IMR-90 (cell line): ENCODE measurements at regions not wholly inside any gene's neighbourhood (a gene's known extent, or its start where the extent isn't known, plus 50 kb on each side); places are given as distances from the start of the nearest gene placed in this dataset.

Source experiments
- ATAC-seq: fragments of 200-7000 bp; cut with Tn5 transposase; 2 replicates; pipeline ENCODE4 v1.9.1; 2020; ENCODE audit warnings: low read depth, mild to moderate bottlenecking, moderate library complexity
- BruUV-seq: library from RNA; stranded (reverse); fragments of 400-500 nt; replicated peaks from 2 replicates; lab custom pipeline; 2021; lab: Mats Ljungman, UMichigan
- CTCF ChIA-PET: fragments of 300-600 bp; formaldehyde crosslinking; extraction: SDS; loops from one replicate; lab custom pipeline; 2021; ENCODE audit warnings: antibody characterized with exemption; lab: Yijun Ruan, JAX
- POLR2A ChIA-PET: fragments of 300-600 bp; sonication (Branson Sonifier 250); formaldehyde crosslinking; loops from one replicate; lab custom pipeline; 2022; ENCODE audit warnings: antibody characterized with exemption; ENCODE audit not compliant: unreplicated experiment; lab: Charles Lee
- DNase-seq: peaks from one replicate; pipeline ENCODE4 v3.0.0; 2013
- H2AFZ ChIP-seq: replicated peaks from 2 replicates; pipeline ENCODE3; 2013; ENCODE audit warnings: low read length, mild to moderate bottlenecking; ENCODE audit not compliant: poor library complexity
- H2AK5ac ChIP-seq: 2 replicates; pipeline ENCODE4 v1.6.1; 2013; ENCODE audit warnings: low read depth, low read length, inconsistent platforms
- H2AK9ac ChIP-seq: replicated peaks from 2 replicates; pipeline ENCODE3; 2013; ENCODE audit warnings: mild to moderate bottlenecking, low read depth, low read length, moderate library complexity; ENCODE audit not compliant: poor library complexity
- H2BK120ac ChIP-seq: 2 replicates; pipeline ENCODE4 v1.6.1; 2013; ENCODE audit warnings: low read depth, low read length, inconsistent platforms
- H2BK15ac ChIP-seq: 3 replicates; pipeline ENCODE4 v1.6.1; 2013; ENCODE audit warnings: low read depth, low read length, inconsistent platforms
- H2BK20ac ChIP-seq: 2 replicates; pipeline ENCODE4 v1.6.1; 2013; ENCODE audit warnings: low read depth, mild to moderate bottlenecking, inconsistent platforms, low read length, moderate library complexity
- H2BK5ac ChIP-seq: 2 replicates; pipeline ENCODE4 v1.6.1; 2013; ENCODE audit warnings: mild to moderate bottlenecking, low read depth, low read length, inconsistent platforms; ENCODE audit not compliant: poor library complexity, severe bottlenecking
- H3K14ac ChIP-seq: replicated peaks from 2 replicates; pipeline ENCODE4 v1.6.1; 2013; ENCODE audit warnings: low read depth, low read length, inconsistent platforms
- H3K18ac ChIP-seq: 2 replicates; pipeline ENCODE4 v1.6.1; 2013; ENCODE audit warnings: low read depth, low read length, control low read depth
- H3K23ac ChIP-seq: 2 replicates; pipeline ENCODE4 v1.6.1; 2013; ENCODE audit warnings: low read depth, low read length, inconsistent platforms
- H3K27ac ChIP-seq: 2 replicates; pipeline ENCODE4 v1.5.1; 2013; ENCODE audit warnings: mild to moderate bottlenecking, control low read depth, low read length; ENCODE audit not compliant: insufficient read depth
- H3K27me3 ChIP-seq: 2 replicates; pipeline ENCODE4 v1.6.1; 2013; ENCODE audit warnings: low read length; ENCODE audit not compliant: control insufficient read depth, insufficient read depth
- H3K36me3 ChIP-seq: 2 replicates; pipeline ENCODE4 v1.6.1; 2013; ENCODE audit warnings: low read length, mixed read lengths; ENCODE audit not compliant: control insufficient read depth, insufficient read depth
- H3K4ac ChIP-seq: 2 replicates; pipeline ENCODE4 v1.6.1; 2013; ENCODE audit warnings: low read depth, low read length, inconsistent platforms
- H3K4me1 ChIP-seq: 2 replicates; pipeline ENCODE4 v1.6.1; 2013; ENCODE audit warnings: low read length, mixed read lengths; ENCODE audit not compliant: control insufficient read depth, insufficient read depth
- H3K4me2 ChIP-seq: 2 replicates; pipeline ENCODE4 v1.6.1; 2013; ENCODE audit warnings: low read depth, mild to moderate bottlenecking, control low read depth, low read length, moderate library complexity
- H3K4me3 ChIP-seq: 2 replicates; pipeline ENCODE4 v1.5.1; 2013; ENCODE audit warnings: low read depth, mild to moderate bottlenecking, control low read depth, low read length, moderate library complexity; ENCODE audit not compliant: insufficient read depth
- H3K56ac ChIP-seq: 2 replicates; pipeline ENCODE4 v1.6.1; 2013; ENCODE audit warnings: low read length, inconsistent platforms; ENCODE audit not compliant: insufficient read depth; ENCODE audit errors: extremely low read depth
- H3K79me1 ChIP-seq, 2 experiments: 2 replicates each; pipeline ENCODE4 v1.6.1; 2013; ENCODE audit warnings: low read length in 2 of 2, inconsistent platforms in 1 of 2, low read depth in 1 of 2
- H3K9ac ChIP-seq: 2 replicates; pipeline ENCODE4 v1.6.1; 2013; ENCODE audit warnings: low read depth, low read length, control low read depth
- H3K9me1 ChIP-seq: 2 replicates; pipeline ENCODE4 v1.6.1; 2013; ENCODE audit warnings: low read length, inconsistent platforms; ENCODE audit not compliant: insufficient read depth
- H3K9me3 ChIP-seq: 2 replicates; pipeline ENCODE4 v1.6.1; 2013; ENCODE audit warnings: low read length; ENCODE audit not compliant: control insufficient read depth, insufficient read depth
- H4K20me1 ChIP-seq: 2 replicates; pipeline ENCODE4 v1.6.1; 2013; ENCODE audit warnings: low read length, inconsistent platforms; ENCODE audit not compliant: insufficient read depth
- H4K5ac ChIP-seq: 2 replicates; pipeline ENCODE4 v1.6.1; 2013; ENCODE audit warnings: mild to moderate bottlenecking, low read depth, low read length, control low read depth
- H4K8ac ChIP-seq, 2 experiments: 2 replicates each; pipeline ENCODE4 v1.6.1; 2013; ENCODE audit warnings: low read depth in 2 of 2, low read length in 2 of 2, control low read depth in 1 of 2, inconsistent platforms in 1 of 2
- H4K91ac ChIP-seq: 2 replicates; pipeline ENCODE4 v1.6.1; 2013; ENCODE audit warnings: low read depth, low read length, inconsistent platforms; ENCODE audit not compliant: insufficient read depth
- BHLHE40 ChIP-seq: fragments of 150-350 bp; IDR thresholded peaks from 2 replicates; pipeline ENCODE4 v1.6.1; 2016; ENCODE audit warnings: mild to moderate bottlenecking, low read depth, low read length
- CHD1 ChIP-seq: IDR thresholded peaks from 2 replicates; pipeline ENCODE4 v1.6.1; 2012; ENCODE audit warnings: low read depth, low read length, improper control_type of control experiment
- FOS ChIP-seq: fragments of 150-350 bp; IDR thresholded peaks from 2 replicates; pipeline ENCODE4 v1.6.1; 2016; ENCODE audit warnings: low read depth, low read length
- MAFK ChIP-seq: IDR thresholded peaks from 2 replicates; pipeline ENCODE4 v1.6.1; 2012; ENCODE audit warnings: low read depth, low read length, improper control_type of control experiment
- MAZ ChIP-seq: IDR thresholded peaks from 2 replicates; pipeline ENCODE4 v1.6.1; 2012; ENCODE audit warnings: low read depth, mild to moderate bottlenecking, low read length, improper control_type of control experiment, moderate library complexity, borderline replicate concordance
- NFE2L2 ChIP-seq: fragments of 150-350 bp; IDR thresholded peaks from 2 replicates; pipeline ENCODE4 v1.6.1; 2016; ENCODE audit warnings: low read depth, mild to moderate bottlenecking, low read length
- POLR2A ChIP-seq: IDR thresholded peaks from 2 replicates; pipeline ENCODE4 v1.6.1; 2012; ENCODE audit warnings: mild to moderate bottlenecking, low read depth, low read length
- RAD21 ChIP-seq: IDR thresholded peaks from 2 replicates; pipeline ENCODE4 v1.6.1; 2012; ENCODE audit warnings: low read length, improper control_type of control experiment
- RCOR1 ChIP-seq: IDR thresholded peaks from 2 replicates; pipeline ENCODE4 v1.6.1; 2012; ENCODE audit warnings: mild to moderate bottlenecking, low read length, improper control_type of control experiment; ENCODE audit not compliant: insufficient replicate concordance
- RFX5 ChIP-seq: IDR thresholded peaks from 2 replicates; pipeline ENCODE4 v1.8.0; 2012; ENCODE audit warnings: low read depth, mild to moderate bottlenecking, low read length, moderate library complexity
- SMC3 ChIP-seq: fragments of 150-350 bp; IDR thresholded peaks from 2 replicates; pipeline ENCODE4 v1.6.1; 2016; ENCODE audit warnings: low read depth, mild to moderate bottlenecking, antibody characterized with exemption, low read length, moderate library complexity
- WGBS, 2 experiments: methylation state at CpG; one replicate each; pipeline versions ENCODE4 v1.1.5 to v1.1.7; 2013; ENCODE audit warnings: missing lambda C conversion rate in 2 of 2; ENCODE audit not compliant: insufficient read length in 1 of 2; ENCODE audit errors: extremely low coverage in 2 of 2; 5-methylcytosine and 5-hydroxymethylcytosine counted together
- dilution Hi-C: fragments of 300-500 bp; cut with HindIII; formaldehyde crosslinking; loops from one replicate; pipeline ENCODE4 v1.14.3; 2018; ENCODE audit warnings: low sequenced_read_pairs; ENCODE audit not compliant: unreplicated experiment
- in situ Hi-C: fragments of 300-500 bp; cut with MboI; formaldehyde crosslinking; loops from 3 replicates; pipeline ENCODE4 v1.14.3; 2019; ENCODE audit warnings: low sequenced_read_pairs, inconsistent platforms, mixed read lengths
- intact Hi-C: fragments of 100-400 bp; cut with micrococcal nuclease; formaldehyde crosslinking; loops from 2 replicates; pipeline ENCODE4 v1.10.0; 2022
- TF ChIP-seq, protein P1 (sequence below): fragments of 150-350 bp; IDR thresholded peaks from 2 replicates; pipeline ENCODE4 v1.6.1; 2017; ENCODE audit warnings: mild to moderate bottlenecking, antibody characterized with exemption, low read length, low read depth
- TF ChIP-seq, protein P2 (sequence below): conservative IDR thresholded peaks from 2 replicates; pipeline ENCODE4 v1.5.1; 2012; ENCODE audit warnings: mild to moderate bottlenecking, low read depth, low read length, improper control_type of control experiment

DNA sequence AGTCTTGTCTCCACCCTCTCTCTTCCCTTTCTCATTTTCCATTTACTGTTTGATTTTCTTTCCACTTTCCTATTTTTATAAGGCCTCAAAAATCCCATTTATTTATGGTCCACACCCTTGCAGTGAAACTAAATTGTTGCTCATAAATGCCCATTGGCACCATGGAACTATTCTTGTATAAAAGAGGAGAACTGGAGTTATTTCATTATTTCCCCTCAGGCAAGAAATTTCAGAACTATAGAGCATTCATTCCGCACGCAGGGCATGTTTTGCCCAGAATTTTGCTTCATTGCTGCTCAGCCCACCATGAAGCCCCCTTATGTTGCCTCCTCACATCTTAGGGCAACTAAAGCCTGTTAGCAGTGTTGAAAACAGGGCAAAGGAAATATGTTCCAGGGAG is 113.7 kb upstream of the MMADHC start:
- no peak overlapping the region for H2AFZ ChIP-seq
- H3K9ac ChIP-seq = no peak overlapping the region
- no peak overlapping the region for H3K4ac ChIP-seq
- no peak overlapping the region for H3K56ac ChIP-seq
- no peak overlapping the region for H4K8ac ChIP-seq
- H2AK5ac ChIP-seq = no peak overlapping the region
- H3K27me3 ChIP-seq = no peaks in the 10 kb centered on the region
- H3K4me2 ChIP-seq = no peak overlapping the region
- BruUV-seq = no TSS peak
- H3K18ac ChIP-seq = no peak overlapping the region
- H4K5ac ChIP-seq = no peak overlapping the region
- intact Hi-C loops (no loop called here), in situ Hi-C loops (no loop called here), dilution Hi-C loops (no loop called here)
- POLR2A ChIA-PET = no interaction called here
- H3K36me3 ChIP-seq = no peaks in the 10 kb centered on the region
- WGBS, 2 experiments = no CpG with 5 or more reads among the region's 2 CpGs
- H4K91ac ChIP-seq = no peak overlapping the region
- H3K14ac ChIP-seq = no peak overlapping the region
- no peaks in the 10 kb centered on the region for H3K9me1 ChIP-seq
- no peak overlapping the region for H2AK9ac ChIP-seq
- ATAC-seq (no peak), DNase-seq (no peak)
- no peak overlapping the region for H3K4me3 ChIP-seq
- H3K9me3 ChIP-seq = no peaks in the 10 kb centered on the region
- H3K79me1 ChIP-seq = no peaks in the 10 kb centered on the region
- TF ChIP-seq NFE2L2 (no peak), RFX5 (no peak), BHLHE40 (no peak), CHD1 (no peak), FOS (no peak), MAFK (no peak), RCOR1 (no peak), MAZ (no peak), POLR2A (no peak), RAD21 (no peak), SMC3 (no peak)
- TF ChIP-seq, protein P1, sequence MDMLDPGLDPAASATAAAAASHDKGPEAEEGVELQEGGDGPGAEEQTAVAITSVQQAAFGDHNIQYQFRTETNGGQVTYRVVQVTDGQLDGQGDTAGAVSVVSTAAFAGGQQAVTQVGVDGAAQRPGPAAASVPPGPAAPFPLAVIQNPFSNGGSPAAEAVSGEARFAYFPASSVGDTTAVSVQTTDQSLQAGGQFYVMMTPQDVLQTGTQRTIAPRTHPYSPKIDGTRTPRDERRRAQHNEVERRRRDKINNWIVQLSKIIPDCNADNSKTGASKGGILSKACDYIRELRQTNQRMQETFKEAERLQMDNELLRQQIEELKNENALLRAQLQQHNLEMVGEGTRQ = no peak
- TF ChIP-seq, protein P2, sequence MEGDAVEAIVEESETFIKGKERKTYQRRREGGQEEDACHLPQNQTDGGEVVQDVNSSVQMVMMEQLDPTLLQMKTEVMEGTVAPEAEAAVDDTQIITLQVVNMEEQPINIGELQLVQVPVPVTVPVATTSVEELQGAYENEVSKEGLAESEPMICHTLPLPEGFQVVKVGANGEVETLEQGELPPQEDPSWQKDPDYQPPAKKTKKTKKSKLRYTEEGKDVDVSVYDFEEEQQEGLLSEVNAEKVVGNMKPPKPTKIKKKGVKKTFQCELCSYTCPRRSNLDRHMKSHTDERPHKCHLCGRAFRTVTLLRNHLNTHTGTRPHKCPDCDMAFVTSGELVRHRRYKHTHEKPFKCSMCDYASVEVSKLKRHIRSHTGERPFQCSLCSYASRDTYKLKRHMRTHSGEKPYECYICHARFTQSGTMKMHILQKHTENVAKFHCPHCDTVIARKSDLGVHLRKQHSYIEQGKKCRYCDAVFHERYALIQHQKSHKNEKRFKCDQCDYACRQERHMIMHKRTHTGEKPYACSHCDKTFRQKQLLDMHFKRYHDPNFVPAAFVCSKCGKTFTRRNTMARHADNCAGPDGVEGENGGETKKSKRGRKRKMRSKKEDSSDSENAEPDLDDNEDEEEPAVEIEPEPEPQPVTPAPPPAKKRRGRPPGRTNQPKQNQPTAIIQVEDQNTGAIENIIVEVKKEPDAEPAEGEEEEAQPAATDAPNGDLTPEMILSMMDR = no peak
- H4K20me1 ChIP-seq = no peaks in the 10 kb centered on the region
- no peak overlapping the region for H2BK5ac ChIP-seq
- no peak overlapping the region for H2BK120ac ChIP-seq
- H3K4me1 ChIP-seq = no peaks in the 10 kb centered on the region
- H2BK15ac ChIP-seq = no peak overlapping the region
- H3K23ac ChIP-seq = no peak overlapping the region
- no peak overlapping the region for H2BK20ac ChIP-seq
- CTCF ChIA-PET = no interaction called here
- H3K27ac ChIP-seq = no peak overlapping the region
